HG02973 (cell line): ENCODE measurements at regions not wholly inside any gene's neighbourhood (a gene's known extent, or its start where the extent isn't known, plus 50 kb on each side); places are given as distances from the start of the nearest gene placed in this dataset.

Experiments
- ATAC-seq: cut with Tn5 transposase; IDR thresholded peaks from one replicate; pipeline ENCODE4 v1.9.1; 2021; ENCODE audit warnings: moderate library complexity; ENCODE audit not compliant: unreplicated experiment

GRCh38 chr3:67286586-67286985 lies 288.5 kb downstream of the KBTBD8 start:
- ATAC-seq = no peak

GRCh38 chr3:67288466-67289106 lies 290.5 kb downstream of the KBTBD8 start:
- no peak for ATAC-seq

DNA sequence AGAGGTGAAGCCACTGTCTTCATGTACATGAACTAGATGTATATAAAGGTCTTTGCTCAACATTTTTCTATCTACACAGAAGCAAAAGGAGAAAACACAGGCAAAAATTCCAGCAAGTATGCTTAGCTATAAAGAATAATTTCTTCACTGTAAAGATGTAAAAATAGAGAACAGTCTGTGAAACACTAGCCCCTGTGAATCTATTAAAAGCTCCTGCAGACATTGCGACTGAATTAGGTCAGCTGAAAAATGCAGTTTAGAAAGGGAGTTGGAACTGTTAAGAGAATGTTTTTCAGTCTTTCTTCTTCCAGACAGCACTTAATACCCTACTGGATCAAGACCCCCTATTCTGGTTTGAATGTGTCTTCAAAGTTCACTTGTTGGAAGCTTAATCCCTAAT lies 291.5 kb downstream of the KBTBD8 start:
- no peak for ATAC-seq

GRCh38 chr3:67290438-67290837 lies 292.3 kb downstream of the KBTBD8 start:
- no peak for ATAC-seq

DNA sequence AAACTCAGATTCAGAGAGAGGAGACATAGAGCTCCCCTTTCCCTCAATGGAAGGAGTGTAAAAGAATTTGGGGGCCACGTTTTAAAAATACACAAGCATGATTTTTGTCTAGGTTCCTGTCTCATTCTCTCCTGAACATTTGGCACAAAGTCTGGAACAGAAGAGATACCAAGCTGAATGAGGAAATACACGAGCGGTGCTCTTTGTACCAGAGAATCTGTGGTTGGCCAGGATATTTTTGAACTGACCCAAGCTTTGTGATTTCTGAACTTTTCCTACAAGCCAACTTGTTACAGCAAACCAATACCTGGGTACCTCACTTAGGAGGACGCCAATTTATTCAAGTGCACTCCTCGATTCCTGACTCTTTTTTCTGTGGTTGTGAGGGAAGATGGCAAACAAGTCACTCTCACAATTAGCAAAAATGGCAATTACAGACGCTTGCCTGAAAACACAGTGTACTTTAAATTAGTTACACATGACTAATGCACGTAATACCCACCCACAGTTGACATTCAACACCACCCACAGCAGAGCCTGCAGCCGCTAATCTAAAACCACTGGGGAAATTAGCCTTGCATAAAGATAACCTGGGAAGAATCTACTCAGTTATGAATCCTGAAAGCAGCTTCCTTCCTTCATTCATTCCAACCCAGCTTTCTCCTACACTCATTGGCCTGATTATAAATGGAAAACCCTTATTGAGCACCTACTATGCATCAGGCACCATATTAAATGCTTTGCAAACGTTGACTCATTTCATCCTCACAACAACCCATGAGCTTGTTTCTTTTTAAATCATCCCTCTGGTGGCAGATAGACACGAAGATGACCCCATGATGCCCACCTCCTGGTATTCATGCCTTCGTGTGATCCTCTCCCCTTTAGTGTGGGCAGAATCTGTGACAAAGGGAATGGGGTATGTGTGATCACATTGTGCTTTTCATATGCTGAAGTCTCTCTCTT lies 293.5 kb downstream of the KBTBD8 start:
- ATAC-seq = no peak

- no peak for ATAC-seq
These were observed 294.4 kb downstream of the KBTBD8 start for GRCh38 chr3:67292356-67293121.

- ATAC-seq = no peak
These were observed 296.2 kb downstream of the KBTBD8 start for GRCh38 chr3:67294341-67294740.

DNA sequence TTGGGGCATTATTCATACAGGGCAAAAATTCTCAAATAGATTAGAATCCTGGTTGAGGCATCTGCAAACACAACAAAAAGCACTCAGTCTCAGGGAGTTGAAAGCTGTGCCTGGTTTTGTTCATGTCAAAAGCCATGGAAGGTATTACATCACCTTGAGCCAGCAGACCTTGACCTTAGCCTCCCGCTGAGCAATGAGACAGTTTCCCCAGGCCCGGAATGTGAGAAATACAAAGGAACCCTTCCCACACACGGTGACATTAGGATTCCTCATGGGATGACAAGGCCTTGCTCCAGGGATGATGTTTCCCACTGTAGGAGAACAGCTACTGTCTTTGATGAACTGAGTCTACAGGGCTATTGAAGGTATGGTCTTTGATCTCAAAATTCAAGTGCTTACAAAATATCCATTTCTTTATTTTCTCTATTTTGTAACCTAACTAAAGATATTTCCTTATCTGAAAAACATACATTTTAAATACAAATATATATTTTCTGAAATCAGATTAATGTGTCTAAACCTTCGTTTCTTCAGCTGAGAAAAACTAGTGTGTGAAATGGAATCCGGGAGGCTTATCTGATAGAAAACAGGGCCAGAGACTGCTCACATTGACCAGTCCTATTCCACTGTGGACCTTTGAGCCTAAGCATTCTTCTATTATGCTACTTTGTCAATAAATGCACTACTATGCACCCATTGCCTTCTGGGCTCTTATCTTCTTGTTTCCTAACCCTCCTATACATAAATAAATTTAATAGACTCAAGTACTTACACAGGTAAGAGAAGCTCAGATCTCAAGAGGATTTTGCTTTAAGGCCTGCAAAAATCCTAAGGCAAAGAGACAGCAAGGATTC lies 298.2 kb downstream of the KBTBD8 start:
- ATAC-seq = no peak

DNA sequence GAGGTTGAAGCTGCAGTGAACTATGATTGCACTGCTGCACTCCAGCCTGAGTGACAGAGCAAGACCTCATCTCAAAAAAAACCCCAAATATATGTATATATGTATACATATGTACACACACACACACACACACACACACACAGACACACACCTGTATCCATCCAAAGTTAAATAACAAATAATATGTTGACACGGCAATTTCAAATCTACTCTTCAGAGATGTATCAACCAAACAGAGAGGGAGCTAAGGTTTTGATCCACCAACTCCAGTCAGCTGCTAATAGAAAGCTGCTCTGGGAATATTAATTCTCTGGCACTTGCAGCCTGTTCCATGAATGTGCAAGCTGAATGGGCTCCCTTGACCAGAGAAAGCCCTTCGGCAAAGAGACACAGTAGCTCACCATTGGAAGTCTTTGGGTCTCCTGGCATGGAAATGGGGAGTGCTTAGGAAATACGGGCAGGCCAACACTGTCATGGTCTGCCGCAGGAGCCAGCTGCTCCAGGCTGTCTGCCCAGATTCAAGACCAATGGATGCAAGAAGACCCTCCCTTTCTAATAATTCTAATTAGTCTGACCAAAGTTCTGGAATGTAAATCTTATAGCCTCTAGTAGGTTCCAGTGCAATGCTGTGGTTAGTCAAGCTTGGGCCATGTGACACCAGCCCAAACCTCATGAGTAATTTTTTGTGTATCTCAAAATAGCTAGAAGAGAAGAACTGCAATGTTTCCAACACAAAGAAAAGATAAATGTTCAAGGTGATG lies 299.8 kb downstream of the KBTBD8 start:
- ATAC-seq = no peak

DNA sequence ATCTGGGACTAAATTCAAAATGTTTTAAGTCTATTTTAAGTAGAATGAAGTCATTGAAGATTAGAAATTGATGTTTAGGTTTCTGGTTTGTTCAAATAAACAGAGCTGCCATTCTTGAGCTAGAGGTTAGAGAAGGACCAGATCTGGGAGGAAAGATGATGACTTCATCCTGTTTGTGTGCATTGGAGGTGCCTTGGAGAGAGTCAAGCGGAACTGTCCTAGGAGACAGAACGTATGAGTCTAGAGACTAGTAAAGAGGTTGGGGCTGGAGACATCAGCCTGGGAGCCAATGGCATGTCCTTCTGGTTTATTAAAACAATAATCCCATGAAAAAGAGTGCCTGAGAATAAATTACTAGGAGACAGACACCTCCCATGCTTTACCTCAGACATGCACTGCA lies 303.4 kb downstream of the KBTBD8 start:
- no peak for ATAC-seq

DNA sequence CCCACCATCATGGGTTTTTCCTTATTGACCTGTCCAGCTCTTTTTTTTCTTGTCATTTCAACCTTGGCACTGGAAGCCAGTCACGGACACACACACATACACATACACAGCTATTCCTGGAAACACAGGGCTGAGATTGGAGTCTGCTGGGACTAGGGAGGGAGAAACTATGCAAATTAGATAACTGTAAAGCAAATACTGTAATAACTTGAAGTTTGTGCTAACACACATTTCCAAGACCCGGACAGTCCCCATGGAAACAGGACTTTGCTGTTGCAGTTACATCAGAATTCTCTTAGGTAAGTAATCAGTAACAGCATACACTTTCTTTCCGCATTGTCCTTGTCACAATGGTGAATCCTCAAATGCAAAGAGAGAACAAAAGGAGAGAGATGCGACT lies 304.4 kb downstream of the KBTBD8 start:
- no peak for ATAC-seq

- no peak for ATAC-seq
These were observed 307.1 kb downstream of the KBTBD8 start for GRCh38 chr3:67305160-67305559.

DNA sequence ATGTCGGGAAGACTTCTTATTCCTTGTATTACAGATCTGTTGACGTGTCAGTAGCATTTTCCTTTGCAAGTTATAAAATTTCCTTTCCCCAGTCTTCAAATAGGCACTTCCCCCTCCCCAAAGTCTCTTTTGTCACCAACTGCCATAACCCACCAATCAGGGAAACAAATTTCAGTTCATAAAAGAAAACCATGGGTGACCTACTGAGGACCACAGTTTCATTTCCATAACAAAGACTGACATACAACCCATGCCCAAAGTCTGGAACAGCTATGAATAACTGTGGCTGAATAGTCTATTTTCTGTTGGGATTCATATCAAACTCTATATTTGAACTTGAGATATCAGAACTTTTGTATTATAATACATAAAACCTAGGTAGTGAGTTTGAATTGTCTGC lies 307.8 kb downstream of the KBTBD8 start:
- ATAC-seq = no peak

DNA sequence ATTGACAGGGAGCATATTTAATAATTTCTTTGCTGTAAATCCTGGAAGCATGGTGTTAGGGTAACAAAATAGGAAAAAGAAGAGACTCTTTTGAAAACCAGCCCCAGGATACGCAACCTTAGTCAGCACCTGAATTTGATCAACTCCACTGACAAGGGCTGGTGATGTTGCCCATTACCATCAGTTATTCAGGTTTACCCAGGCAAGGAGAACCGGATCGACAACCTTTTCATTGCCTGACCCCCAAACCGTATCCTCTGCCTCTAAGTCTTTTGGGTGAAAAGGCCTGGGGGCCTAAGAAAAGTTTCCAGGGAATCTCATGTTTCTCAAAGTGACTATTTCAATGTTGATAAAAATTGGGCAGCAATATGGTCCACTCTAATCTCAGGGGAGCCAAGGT lies 313.3 kb downstream of the KBTBD8 start:
- no peak for ATAC-seq

- no peak for ATAC-seq
These were observed 314.0 kb downstream of the KBTBD8 start for GRCh38 chr3:67312155-67312554.

- no peak for ATAC-seq
These were observed 320.1 kb downstream of the KBTBD8 start for GRCh38 chr3:67318162-67318561.

DNA sequence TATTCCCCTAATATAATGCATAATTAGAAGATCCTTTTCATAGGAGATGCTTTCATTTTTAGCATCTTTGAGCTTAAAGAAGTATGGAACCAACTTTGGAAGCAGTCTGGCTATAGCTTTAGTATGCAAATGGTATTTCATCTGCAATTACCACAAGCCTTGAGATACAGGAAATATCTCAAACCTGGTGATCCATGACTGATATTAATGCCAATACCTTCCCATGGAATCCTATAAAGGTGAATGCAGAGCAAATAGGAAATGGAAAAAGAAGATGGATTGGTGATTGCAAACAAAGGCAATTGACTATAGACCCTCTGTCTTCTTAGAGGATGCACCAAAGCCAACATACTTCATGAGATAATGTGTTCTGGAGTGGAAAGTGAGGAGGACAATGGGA lies 326.4 kb downstream of the KBTBD8 start:
- ATAC-seq = no peak
